GM19025 (cell line): ENCODE measurements at regions not wholly inside any gene's neighbourhood (a gene's known extent, or its start where the extent isn't known, plus 50 kb on each side); places are given as distances from the start of the nearest gene placed in this dataset.
"Not testable (repeated sequence)": the region's sequence is repeated elsewhere in the genome, so short reads cannot be mapped to it uniquely, and the experiment has no call there.

ENCODE experiments used
- ATAC-seq: cut with Tn5 transposase; IDR thresholded peaks from one replicate; pipeline ENCODE4 v1.9.1; 2021; ENCODE audit warnings: mild to moderate bottlenecking, low read depth, moderate library complexity; ENCODE audit not compliant: unreplicated experiment

DNA sequence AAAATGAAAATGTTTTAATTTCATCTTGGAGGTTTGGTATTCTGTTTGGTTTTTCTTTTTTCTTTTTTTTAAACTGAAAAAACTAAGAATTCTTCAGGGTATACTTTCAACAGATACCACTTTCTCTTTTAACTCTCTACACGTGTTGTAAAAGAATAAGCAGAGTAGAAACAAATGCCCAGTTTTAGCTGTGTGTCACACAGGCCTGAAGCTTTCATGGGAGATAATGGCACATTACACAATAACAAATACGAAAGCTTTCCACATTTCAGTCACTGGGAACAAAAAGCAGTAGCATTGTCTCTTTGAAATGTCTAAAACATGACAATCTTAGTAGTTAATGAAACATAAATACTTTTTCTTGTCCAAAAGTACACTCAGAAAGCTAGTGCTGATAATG lies 818.5 kb downstream of the TBL1XR1 start:
- no peak for ATAC-seq

DNA sequence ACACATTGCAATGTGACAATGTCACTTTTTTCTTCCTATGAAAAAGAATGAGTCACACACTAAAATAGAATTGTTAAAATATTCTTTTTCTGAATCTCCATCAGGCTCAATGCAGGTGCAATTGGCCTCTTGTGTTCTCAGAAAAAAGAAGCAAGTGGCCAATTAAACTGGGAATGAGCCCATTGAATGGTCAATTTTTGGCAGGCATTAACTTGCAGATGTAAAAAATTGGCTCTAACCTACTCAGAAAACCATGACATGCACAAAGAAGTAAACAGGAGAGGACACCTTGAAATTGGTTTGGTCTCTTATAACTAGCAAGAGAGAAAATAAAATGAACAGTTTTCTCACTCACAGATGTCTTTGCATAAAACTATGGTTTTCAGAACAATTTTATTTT lies 820.8 kb downstream of the TBL1XR1 start:
- no peak for ATAC-seq

DNA sequence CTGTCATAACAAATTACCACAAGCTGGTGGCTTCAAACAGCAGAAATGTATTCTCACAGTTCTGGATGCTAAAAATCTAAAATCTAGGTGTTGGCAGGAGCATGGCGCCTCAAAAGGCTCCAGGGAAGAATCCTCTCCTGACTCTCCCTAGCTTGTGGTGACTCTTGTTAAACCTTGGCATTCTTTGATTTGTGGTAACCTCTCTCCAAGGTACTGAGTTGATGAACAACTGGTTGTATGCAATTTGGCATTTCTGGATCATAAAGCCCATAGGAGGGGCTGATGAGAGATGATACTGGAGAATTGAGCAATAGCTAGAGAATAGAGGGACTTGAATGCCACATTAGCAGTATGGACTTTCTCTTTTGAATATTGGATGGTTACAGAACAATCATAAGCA lies 821.8 kb downstream of the TBL1XR1 start:
- ATAC-seq = no peak

DNA sequence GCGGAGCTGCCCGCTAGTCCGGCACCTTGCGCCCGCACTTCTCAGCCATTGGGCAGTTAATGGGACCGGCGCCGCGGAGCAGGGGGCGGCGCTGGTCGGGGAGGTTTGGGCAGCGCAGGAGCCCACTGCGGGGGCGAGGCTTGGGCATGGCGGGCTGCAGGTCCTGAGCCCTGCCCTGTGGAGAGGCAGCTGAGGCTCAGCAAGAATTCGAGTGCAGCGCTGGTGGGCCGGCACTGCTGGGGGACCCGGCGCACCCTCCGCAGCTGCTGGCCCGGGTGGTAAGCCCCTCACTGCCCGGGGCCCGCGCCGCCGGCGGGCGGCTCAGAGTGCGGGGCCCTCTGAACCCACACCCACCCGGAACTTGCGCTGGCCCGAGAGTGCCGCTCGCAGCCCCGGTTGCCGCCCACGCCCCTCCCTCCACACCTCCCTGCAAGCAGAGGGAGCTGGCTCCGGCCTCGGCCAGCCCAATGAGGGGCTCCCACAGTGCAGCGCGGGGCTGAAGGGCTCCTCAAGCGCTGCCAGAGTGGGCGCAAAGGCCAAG lies 835.0 kb downstream of the TBL1XR1 start:
- no peak for ATAC-seq

DNA sequence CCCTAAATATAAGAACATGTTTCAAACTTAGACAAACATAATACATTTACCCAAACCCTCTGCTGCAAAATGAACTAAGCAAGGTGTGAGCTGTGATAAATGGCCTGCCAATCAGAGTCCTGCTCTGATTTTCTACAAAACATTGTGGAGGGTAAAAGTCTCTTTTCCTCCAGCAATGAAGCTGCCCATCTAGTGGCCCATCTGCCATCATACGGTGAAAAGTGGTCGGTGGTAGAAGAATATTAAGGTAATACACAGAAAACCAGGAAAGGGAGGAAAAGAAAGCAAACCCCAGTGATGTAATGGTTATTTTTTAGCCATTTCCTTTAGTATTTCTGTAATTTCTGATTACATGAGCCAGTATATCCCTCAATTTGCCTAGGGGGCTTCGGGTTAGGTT lies 838.1 kb downstream of the TBL1XR1 start:
- no peak for ATAC-seq

DNA sequence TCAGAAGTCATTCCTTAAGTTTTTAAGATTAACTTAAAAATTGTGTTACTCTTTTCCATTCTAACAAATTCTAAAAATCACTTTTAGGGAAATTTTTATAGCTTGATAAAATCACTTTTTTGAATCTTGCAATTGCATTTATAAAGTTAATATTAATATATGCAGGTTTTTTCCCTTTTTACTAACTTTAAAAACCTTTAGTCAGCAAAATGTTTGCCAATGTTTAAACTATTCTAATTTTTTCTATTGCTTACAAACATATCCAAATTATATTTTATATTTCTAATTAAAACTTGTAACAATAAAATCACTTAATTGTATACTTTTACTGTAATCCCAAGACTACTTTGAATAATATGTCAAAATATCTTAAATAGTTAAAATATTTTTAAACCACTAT lies 839.4 kb downstream of the TBL1XR1 start:
- ATAC-seq = no peak

DNA sequence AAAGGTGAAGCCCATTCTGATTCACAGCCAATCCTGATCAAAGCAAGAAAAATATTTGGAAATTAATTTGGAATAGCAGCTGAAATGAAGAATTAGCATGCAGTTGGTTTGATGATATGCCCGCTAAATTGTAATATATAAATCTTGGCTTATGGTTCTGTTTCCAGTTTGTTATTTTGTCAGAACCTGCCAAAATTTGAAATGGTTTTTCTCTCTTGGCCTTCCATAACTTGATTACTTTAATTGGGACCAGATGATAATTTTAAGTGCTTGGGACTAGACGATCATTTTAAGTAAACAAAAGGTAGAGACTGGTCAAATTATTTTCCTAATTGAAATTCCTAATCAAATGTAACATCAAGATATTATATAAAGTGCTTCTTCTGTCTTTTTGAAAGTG lies 842.4 kb downstream of the TBL1XR1 start:
- no peak for ATAC-seq

DNA sequence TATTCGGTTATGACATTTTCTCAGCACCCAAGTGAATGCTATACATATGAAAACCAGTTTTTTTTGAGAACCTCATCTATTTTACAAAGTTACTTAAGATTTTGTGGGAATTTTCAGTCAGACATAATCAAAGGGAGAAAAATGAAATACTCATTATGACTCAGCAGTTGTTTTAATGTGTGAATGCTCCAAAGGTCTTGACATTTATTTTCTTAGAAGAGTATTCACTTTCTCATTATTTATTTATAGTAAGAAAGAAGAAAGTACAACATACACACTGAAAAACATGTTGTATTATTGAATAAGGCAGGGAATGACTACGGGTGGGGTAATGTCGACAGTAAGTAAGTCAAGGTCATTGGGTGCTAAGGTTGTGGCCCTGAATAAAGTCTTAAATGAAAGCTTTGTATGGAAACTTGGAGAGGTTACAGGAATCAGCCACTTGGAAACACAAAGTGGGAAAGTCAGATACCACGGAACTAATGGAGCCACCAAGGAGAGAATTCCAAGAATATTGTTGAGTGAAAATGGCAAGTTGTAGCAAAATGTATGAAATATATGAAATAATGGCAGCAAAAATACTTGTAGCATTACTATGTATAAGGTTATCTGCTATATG lies 844.5 kb downstream of the TBL1XR1 start:
- no peak for ATAC-seq

DNA sequence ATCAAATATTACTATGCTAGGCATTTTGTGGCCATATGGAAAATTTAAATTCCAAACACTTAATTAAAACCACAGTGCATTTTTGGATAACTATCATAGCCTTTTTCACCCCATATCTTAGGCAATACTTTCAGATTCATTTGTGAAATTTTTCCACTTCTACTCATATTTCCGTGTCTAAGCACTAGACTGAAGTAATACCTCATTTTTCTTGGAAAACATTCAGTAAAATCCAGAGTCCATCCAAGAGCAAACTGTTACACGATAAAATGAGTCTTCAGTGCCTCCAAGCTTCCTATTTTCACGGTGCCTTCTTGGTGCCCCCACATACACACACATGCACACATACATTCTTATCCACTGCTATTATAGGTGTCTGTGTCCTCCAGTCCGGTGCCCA lies 845.9 kb downstream of the TBL1XR1 start:
- no peak for ATAC-seq

DNA sequence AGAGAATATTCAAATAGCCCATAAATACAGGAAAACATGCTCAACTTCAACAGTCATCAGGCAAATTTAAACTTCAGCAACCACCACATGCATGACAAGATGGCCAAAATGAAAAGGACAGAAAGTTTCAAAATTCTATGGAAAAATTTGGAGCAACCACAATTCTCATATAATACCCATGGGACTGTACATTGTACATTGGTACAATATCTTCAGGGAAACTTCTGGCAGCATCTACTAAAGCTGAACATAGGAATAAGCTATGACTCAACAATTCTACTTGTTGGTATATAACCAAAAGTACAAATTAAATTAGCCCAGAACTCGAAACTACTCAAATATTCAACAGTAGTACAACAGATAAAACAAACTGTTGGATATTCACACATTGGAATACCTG lies 847.6 kb downstream of the TBL1XR1 start:
- no peak for ATAC-seq

DNA sequence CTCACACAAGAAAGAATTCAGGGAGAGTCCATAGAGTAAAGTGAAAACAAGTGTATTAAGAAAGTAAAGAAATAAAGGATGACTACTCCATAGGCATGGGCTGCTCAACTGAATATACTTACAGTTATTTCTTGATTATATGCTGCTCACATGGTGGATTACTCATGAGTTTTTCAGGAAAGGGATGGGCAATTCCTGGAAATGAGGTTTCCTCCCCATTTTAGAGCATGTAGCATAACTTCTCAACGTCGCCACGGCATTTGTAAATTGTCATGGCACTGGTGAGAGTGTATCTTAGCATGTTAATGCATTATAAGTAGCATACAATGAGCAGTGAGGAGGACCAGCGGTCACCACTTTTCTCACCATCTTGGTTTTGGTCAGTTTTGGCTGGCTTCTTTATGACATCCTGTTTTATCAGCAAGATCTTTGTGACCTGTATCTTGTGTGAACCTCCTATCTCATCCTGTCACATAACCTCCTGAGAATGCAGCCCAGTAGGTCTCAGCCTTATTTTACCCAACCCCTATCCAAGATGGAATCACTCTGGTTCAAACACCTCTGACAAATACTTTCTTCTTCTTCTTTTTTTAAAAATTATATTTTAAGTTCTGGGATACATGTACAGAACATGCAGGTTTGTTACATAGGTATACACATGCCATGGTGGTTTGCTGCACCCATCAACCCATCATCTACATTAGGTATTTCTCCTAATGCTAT lies 849.7 kb downstream of the TBL1XR1 start:
- no peak for ATAC-seq

DNA sequence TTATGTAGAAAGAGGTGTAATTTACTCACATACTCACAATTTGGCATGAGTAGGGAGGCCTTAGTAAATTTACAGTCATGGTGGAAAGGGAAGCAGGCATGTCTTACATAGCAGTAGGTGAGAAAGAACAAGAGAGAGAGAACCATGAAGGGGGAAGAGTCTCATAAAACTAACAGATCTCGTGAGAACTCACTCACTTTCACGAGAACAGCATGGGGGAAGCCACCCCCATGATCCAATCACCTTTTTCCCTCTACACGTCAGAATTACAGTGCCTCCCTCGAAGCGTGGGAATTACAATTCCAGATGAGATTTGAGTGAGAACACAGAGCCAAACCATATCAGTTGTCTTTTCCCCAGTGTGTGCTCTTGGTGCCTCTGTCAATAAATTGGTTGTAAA lies 855.3 kb downstream of the TBL1XR1 start:
- no peak for ATAC-seq

DNA sequence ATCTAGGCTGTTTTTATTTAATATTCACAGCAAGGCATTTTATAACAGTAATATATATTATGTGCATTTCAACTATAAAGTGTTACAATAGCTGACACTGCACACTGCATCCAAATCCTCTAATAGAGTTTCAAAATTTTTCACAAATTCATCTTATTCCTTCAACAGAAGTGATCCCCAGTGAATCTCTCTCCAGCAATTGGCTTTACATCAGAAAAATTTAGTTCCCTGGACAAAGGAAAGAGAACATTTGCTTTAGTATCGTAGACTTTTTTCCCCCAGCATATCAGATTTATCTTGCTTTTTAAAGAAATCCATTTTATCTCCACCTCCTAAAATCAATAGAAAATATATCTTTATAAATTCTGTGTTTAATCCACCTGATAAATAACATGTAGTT lies 868.6 kb downstream of the TBL1XR1 start:
- no peak for ATAC-seq

DNA sequence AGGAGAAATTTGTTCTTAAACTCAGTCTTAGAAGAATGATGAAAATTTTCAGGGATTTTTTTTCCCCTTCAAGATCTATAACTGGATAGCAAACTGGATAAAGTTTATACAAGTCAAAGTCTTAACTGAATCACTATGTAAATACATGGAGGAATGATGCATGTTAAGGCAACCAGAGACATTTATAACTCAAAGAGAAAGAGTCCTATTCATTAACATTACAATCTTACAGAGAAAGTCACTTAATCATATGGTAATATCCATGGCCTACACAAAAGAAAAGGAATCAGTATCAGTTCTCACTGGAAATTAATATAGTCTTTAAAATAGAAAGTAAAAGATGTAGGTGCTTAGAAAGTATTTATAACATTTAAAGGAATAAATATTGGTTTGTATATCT lies 869.1 kb downstream of the TBL1XR1 start:
- ATAC-seq = no peak

DNA sequence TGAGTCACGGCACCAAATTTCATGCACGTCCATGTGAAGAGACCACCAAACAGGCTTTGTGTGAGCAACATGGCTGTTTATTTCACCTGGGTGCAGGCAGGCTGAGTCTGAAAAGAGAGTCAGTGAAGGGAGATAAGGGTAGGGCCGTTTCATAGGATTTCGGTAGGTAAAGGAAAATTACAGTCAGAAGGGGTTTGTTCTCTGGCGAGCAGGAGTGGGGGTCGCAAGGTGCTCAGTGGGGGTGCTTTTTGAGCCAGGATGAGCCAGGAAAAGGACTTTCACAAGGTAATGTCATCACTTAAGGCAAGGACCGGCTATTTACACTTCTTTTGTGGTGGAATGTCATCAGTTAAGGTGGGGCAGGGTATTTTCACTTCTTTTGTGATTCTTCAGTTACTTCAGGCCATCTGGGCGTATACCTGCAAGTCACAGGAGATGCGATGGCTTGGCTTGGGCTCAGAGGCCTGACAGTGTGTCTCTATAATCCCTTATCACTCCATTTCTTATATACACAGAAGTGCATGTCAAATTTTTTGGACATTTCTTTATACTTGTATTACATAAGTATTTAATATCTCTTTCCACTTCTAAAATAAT lies 870.3 kb downstream of the TBL1XR1 start:
- ATAC-seq = not testable (repeated sequence)

DNA sequence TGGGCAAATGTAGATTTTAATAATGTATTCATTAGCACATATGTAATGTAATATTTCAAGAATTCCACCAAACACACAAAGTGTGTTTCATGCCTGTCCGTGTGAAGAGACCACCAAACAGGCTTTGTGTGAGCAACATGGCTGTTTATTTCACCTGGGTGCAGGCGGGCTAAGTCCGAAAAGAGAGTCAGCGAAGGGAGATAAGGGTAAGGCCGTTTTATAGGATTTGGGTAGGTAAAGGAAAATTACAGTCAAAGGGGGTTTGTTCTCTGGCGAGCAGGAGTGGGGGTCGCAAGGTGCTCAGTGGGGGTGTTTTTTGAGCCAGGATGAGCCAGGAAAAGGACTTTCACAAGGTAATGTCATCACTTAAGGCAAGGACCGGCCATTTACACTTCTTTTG lies 875.8 kb downstream of the TBL1XR1 start:
- ATAC-seq = not testable (repeated sequence)

DNA sequence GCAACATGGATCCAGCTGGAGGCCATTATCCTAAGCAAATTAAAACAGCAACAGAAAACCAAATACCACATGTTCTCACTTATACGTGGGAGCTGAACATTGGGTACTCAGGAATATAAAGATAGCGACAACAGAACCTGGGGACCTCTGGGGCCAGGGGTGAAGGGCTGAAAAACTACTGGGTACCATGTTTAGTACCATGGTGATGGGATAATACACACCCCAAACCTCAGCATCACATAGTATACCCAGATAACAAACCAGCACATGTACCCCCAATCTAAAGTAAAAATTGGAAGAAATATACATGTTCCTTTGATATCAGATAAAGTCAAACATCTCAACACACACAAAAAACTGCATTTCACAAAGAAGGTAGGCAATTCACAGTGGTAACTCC lies 876.2 kb downstream of the TBL1XR1 start:
- ATAC-seq = no peak

DNA sequence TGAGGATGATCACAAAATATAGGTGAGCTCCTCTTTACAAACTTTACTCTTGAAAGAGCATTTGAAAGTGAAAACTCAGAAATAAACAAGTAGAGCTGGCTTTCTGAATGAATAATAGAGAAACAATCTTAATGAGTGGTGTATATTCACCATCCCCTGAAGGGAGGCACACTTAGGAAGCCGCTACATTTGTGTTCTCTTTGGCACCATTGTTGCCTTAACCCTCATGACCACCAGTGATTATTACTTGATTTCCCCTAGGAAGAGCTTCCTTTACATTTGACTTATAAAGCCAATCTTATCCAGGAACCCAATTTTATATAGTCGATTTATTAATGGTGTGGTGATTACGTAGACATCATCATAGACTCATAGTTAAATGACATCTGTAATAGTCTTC lies 883.9 kb downstream of the TBL1XR1 start:
- no peak for ATAC-seq

DNA sequence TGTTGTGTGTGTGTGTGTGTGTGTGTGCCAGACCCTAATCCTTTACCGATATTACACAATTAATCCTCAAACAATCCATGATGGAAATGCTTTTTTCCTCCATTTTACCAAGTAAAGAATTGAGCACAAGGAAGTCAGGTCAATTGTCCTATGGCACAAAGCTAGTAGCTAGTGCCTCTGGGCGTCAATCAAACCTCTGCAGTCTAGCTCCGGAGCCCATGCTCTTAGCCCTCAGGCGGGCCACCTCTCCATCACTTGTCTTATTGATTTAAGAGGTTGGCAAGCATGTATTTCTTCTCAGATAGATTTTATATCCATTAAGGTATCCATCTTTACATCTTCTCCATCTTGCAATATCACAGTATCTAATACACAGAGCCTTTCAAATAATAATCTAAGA lies 886.6 kb downstream of the TBL1XR1 start:
- no peak for ATAC-seq

DNA sequence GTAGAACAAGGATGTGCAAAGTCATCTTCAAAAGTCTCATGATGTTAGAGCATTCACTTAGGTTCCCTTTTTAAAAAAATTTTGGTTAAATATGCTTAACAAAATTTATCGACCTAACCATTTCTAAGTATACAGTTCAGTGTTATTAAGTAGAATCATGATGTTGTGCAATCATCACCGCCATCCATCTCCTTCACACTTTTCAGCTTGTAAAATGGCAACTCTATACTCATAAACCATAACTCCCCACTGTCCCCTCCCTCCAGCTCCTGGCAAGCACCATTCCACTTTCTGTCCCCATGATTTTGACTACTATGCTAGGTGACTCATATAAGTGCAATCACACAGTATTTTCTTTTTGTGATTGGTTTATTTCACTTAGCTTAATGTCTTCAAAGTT lies 895.0 kb downstream of the TBL1XR1 start:
- no peak for ATAC-seq

DNA sequence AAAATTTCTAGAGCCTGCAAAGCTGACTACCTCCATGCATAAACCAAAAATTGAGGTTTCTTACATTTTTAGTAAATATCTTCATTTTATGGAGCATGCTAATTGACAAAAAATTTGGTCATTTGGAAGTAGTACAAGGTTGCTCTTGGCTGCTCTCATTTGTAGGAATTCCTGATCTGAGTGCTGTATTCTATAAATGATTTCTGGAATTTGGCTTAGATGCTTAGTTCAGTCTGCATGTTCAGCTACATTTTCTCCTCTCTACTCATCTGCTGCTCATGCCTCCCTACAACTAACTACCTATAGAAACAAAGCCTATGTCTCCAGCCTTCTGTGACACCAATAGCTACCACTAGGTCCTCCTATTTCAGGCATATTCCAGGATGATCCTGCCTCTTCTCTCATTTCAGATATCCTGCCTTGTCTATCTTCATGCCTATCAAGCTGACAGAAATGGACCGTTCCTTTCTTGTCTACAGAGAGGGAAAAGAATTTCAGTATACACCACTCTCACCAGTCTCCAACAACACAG lies 901.1 kb downstream of the TBL1XR1 start:
- no peak for ATAC-seq

DNA sequence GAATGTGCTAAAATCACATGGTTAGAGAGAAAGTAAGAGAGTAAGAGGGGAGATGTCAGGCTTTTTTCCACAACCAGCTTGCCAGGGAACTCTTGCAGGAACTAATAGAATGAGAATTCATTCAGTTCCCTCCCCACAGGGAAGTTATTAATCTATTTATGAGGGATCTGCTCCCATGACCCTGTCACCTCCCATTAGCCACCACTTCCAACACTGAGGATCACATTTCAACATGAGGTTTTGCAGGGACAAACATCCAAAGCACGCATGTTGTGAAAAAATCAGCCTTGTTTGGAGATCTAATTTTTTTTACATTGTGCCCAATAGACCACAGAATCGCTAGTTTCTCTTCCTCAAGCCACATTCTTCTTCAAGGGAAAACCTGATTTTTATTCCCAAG lies 904.0 kb downstream of the TBL1XR1 start:
- no peak for ATAC-seq
